Activated CD4-positive, alpha-beta memory T cell treated with anti-CD3 and anti-CD28 coated beads, Interleukin-2, amount 10 ng/mL, durations not matched to agents 7 days and 5 days (primary cell): ENCODE measurements at regions not wholly inside any gene's neighbourhood (a gene's known extent, or its start where the extent isn't known, plus 50 kb on each side); places are given as distances from the start of the nearest gene placed in this dataset.

ENCODE experiments used
- CTCF ChIA-PET: fragments of 350-600 bp; sonication (Branson Sonifier 250); formaldehyde crosslinking; loops from one replicate; lab custom pipeline; 2021; ENCODE audit warnings: antibody characterized with exemption, inconsistent platforms; lab: Charles Lee
- POLR2A ChIA-PET: fragments of 350-600 bp; sonication (Branson Sonifier 250); formaldehyde crosslinking; loops from one replicate; lab custom pipeline; 2021; ENCODE audit warnings: antibody characterized with exemption; lab: Charles Lee
- DNase-seq: peaks from one replicate; pipeline ENCODE4 v3.0.0-alpha.2; 2020
- H3K27ac Mint-ChIP-seq: one replicate; pipeline ENCODE4 v1.8.0; 2021; ENCODE audit warnings: mild to moderate bottlenecking, mixed read lengths
- H3K27me3 Mint-ChIP-seq: one replicate; pipeline ENCODE4 v1.8.0; 2021; ENCODE audit warnings: mixed read lengths
- H3K36me3 Mint-ChIP-seq: one replicate; pipeline ENCODE4 v1.8.0; 2021; ENCODE audit warnings: low read depth, mixed read lengths
- H3K4me1 Mint-ChIP-seq: one replicate; pipeline ENCODE4 v1.8.0; 2021; ENCODE audit warnings: mixed read lengths
- H3K4me3 Mint-ChIP-seq: one replicate; pipeline ENCODE4 v1.8.0; 2021; ENCODE audit warnings: mild to moderate bottlenecking, mixed read lengths
- H3K9me3 Mint-ChIP-seq: one replicate; pipeline ENCODE4 v1.8.0; 2021; ENCODE audit warnings: mixed read lengths

- ChIA-PET CTCF (no interaction called here), POLR2A (no interaction called here)
- no peak for DNase-seq
- H3K4me1 Mint-ChIP-seq: no peaks in the 10 kb centered on the region
- no peak overlapping the region for H3K4me3 Mint-ChIP-seq
- H3K36me3 Mint-ChIP-seq: no peaks in the 10 kb centered on the region
- no peak overlapping the region for H3K27ac Mint-ChIP-seq
- H3K27me3 Mint-ChIP-seq: no peaks in the 10 kb centered on the region
- peaks cover 17% of the 10 kb centered on the region for H3K9me3 Mint-ChIP-seq
Measured at GRCh38 chr21:16608209-16608830, 878.5 kb downstream of the USP25 start.

DNA sequence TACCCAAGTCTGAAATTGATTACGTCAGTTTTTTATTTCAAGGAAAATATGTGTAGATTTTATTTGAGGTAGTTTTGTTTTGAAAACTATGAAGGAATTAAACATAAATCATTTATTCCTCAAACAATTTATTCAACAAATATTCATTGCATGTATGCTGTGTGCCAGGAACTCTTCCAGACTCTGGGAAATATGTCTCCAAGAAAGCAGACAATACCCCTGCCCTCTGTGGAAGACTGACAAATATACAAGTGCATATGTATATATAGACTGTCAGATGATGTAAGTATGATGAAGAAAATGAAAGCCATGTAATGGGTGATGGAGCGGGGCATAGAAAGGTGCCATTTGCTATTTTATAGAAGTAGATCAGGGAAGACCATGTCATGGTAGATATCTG is 889.5 kb downstream of the USP25 start:
- no peak overlapping the region for H3K27ac Mint-ChIP-seq
- CTCF ChIA-PET: no interaction called here
- POLR2A ChIA-PET: no interaction called here
- no peaks in the 10 kb centered on the region for H3K4me1 Mint-ChIP-seq
- H3K9me3 Mint-ChIP-seq: peaks cover 9% of the 10 kb centered on the region
- H3K27me3 Mint-ChIP-seq: no peaks in the 10 kb centered on the region
- H3K36me3 Mint-ChIP-seq: no peaks in the 10 kb centered on the region
- no peak overlapping the region for H3K4me3 Mint-ChIP-seq
- no peak for DNase-seq

GRCh38 chr21:16620786-16621320 is 891.1 kb downstream of the USP25 start:
- no peak for DNase-seq
- CTCF ChIA-PET: no interaction called here
- Mint-ChIP-seq H3K4me1 (no peaks in the 10 kb centered on the region), H3K27ac (no peak overlapping the region), H3K36me3 (no peaks in the 10 kb centered on the region), H3K27me3 (no peaks in the 10 kb centered on the region), H3K4me3 (no peak overlapping the region), H3K9me3 (peaks cover 9% of the 10 kb centered on the region)
- POLR2A ChIA-PET: no interaction called here

DNA sequence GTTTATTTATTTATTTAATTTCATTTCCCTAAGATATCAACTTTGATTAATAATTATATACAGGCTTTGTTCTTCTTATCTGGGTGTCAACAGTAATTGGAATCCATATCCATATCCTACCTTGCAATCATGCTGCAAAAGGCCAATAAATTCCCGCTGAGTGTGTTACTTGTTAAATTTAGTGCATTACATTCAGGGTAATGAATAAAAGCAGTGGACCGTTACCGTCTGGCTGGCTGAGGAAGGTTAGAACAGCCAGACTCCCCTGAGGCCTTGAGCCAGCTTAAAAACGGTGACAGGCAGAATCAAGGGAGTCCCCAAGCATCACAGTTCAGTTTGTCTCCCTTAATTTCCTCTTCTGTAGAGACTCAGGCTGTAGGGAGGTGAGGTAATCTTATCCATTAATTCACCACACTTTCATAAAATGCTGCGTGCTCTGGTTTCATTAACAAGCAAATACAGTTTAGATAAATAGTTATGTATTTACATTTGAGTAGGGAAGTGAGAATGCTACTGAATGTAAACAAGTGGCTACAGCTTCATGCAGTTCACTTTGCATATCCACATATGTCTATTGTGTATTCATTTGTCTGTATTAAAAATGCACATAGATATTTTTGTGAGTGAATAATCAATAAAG is 888.2 kb upstream of the CXADR start:
- H3K4me1 Mint-ChIP-seq: no peaks in the 10 kb centered on the region
- no peaks in the 10 kb centered on the region for H3K27me3 Mint-ChIP-seq
- POLR2A ChIA-PET: no interaction called here
- no peaks in the 10 kb centered on the region for H3K36me3 Mint-ChIP-seq
- no peak overlapping the region for H3K27ac Mint-ChIP-seq
- CTCF ChIA-PET: no interaction called here
- DNase-seq: no peak
- no peak overlapping the region for H3K4me3 Mint-ChIP-seq
- H3K9me3 Mint-ChIP-seq: peaks cover under 1% of the 10 kb centered on the region

DNA sequence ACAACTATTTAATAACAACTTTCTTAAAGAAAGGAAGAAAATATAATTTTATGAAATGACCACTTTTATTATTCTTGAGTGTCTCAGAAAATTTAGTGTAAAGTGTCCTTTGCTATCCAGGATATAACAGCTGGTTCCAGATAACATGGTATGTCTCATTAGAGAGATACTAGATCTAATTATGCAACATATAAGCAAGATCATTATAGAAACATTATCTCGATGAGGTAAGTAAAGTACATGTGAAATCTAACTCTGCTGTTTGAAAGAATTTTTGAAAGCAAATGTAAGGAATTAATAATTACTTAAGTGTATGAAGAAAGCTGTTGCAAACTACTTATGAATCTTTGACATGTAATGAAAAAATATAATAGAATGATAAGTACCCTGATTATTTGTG is 887.4 kb upstream of the CXADR start:
- Mint-ChIP-seq H3K4me1 (no peaks in the 10 kb centered on the region), H3K36me3 (no peaks in the 10 kb centered on the region), H3K27me3 (no peaks in the 10 kb centered on the region), H3K9me3 (peaks cover 2% of the 10 kb centered on the region), H3K27ac (no peak overlapping the region), H3K4me3 (no peak overlapping the region)
- ChIA-PET POLR2A (no interaction called here), CTCF (no interaction called here)
- no peak for DNase-seq

GRCh38 chr21:16633831-16634459 is 878.9 kb upstream of the CXADR start:
- ChIA-PET CTCF (no interaction called here), POLR2A (no interaction called here)
- peaks cover 6% of the 10 kb centered on the region for H3K9me3 Mint-ChIP-seq
- no peak overlapping the region for H3K4me3 Mint-ChIP-seq
- no peak for DNase-seq
- H3K4me1 Mint-ChIP-seq: no peaks in the 10 kb centered on the region
- H3K27ac Mint-ChIP-seq: no peak overlapping the region
- no peaks in the 10 kb centered on the region for H3K27me3 Mint-ChIP-seq
- no peaks in the 10 kb centered on the region for H3K36me3 Mint-ChIP-seq

GRCh38 chr21:16634515-16634914 is 878.3 kb upstream of the CXADR start:
- no peak for DNase-seq
- CTCF ChIA-PET: no interaction called here

DNA sequence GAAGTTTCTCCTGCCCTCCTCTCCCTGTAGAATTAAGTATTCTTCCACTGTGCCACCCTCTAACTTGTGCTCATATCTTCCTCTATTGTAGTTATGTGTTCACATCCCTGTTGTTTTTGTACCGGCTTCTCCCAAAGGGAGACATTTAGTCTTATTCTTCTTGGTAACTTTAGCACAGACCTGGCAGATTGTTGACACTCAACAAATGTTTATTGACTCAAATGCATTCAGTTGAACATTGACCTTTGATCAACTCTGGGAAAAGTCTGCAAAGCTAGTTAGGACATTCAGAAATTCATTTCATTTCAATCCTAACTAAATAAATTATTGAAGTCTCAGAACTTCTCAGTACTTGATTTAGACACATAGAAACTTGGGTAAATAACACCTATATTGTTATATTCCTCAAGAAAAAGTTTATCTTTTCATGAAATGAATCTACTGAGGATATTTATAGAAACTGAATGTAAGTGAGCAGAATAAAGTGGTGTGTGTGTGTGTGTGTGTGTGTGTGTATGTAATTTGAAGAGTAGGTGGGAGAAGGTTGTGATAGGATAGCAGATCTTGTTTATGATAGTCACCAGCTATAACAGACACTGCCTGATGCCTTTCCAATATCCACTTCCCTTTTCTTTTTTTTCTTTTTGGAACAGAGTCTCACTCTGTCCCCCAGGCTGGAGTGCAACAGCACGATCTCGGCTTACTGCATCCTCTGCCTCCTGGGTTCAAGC is 872.4 kb upstream of the CXADR start:
- CTCF ChIA-PET: no interaction called here
- H3K27me3 Mint-ChIP-seq: no peaks in the 10 kb centered on the region
- POLR2A ChIA-PET: no interaction called here
- no peaks in the 10 kb centered on the region for H3K36me3 Mint-ChIP-seq
- no peak overlapping the region for H3K27ac Mint-ChIP-seq
- H3K4me3 Mint-ChIP-seq: no peak overlapping the region
- no peaks in the 10 kb centered on the region for H3K4me1 Mint-ChIP-seq
- no peak for DNase-seq
- peaks cover 17% of the 10 kb centered on the region for H3K9me3 Mint-ChIP-seq

More at GRCh38 chr21:16634515-16634914, 878.3 kb upstream of the CXADR start:
- Mint-ChIP-seq H3K36me3 (no peaks in the 10 kb centered on the region), H3K27ac (no peak overlapping the region), H3K27me3 (no peaks in the 10 kb centered on the region), H3K9me3 (peaks cover 11% of the 10 kb centered on the region), H3K4me1 (no peaks in the 10 kb centered on the region), H3K4me3 (no peak overlapping the region)
- POLR2A ChIA-PET: no interaction called here

DNA sequence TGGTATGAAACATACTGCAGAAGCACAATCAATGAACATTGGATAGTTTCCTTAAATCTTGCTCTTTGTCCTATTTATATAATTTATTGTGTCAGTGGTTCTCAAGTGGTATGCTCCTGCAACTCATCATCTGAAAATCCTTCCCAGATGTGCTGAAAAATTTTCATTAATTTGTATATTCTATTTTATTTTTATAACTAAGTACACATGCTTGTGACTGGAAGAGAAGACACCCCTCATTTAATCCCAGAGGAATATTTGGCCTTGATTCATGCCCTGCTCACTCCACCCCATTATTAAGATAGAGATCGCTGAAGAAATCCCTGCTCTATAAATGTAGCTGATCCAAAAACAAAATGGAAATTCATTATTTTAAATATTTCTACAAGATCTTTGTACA is 870.5 kb upstream of the CXADR start:
- no peaks in the 10 kb centered on the region for H3K27me3 Mint-ChIP-seq
- H3K36me3 Mint-ChIP-seq: no peaks in the 10 kb centered on the region
- H3K9me3 Mint-ChIP-seq: peaks cover 20% of the 10 kb centered on the region
- no peak overlapping the region for H3K27ac Mint-ChIP-seq
- H3K4me1 Mint-ChIP-seq: no peaks in the 10 kb centered on the region
- ChIA-PET POLR2A (no interaction called here), CTCF (no interaction called here)
- no peak overlapping the region for H3K4me3 Mint-ChIP-seq
- no peak for DNase-seq

DNA sequence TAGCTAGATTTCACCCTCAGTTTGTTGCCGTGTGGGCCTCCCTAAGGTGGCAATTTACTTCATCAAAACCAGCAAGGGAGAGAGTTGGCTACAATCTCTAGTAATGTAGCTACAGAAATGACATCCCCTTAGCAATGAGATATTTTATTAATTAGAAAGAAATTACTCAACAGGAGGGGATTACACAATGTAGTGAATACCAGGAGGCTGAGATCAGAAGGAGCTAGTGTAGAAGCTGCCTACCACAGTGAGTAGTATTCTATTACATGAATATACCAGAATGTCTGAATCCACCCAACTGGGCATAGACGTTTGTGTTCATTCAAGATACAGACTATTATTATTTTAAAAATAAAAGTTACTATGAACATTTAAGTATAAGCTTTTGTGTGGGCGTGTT is 868.2 kb upstream of the CXADR start:
- Mint-ChIP-seq H3K27me3 (no peaks in the 10 kb centered on the region), H3K4me1 (no peaks in the 10 kb centered on the region), H3K27ac (no peak overlapping the region), H3K36me3 (no peaks in the 10 kb centered on the region), H3K9me3 (peaks cover 17% of the 10 kb centered on the region), H3K4me3 (no peak overlapping the region)
- DNase-seq: no peak
- ChIA-PET POLR2A (no interaction called here), CTCF (no interaction called here)

DNA sequence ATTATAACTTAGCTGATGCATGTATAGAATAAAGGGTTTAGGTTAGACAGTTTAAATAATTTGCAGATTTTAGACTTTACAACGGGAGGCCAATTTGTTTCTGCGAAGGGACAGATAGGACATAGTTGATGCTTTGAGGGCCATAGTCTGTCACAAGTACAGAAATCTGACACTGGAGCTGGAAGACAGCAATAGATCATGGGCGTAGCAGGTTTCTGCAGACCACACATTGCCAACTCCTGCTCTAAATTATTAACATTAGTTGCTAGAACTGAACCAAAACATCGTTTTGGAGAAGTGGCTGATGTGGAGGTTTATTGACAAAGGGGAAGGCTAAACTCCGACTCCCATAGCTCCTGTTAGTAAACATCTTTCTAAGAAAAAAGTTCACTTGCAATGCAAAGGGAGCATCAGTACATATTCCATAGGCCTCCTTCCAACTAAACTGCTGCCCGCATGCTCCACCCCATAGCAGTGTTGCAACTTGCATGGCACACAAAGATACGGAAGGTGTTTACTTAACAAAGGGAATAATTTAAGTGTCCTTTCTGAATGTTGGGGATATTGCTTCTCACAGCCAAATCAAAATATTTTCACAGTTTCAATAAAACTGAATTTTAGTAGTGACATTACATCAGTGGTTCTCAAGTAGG is 862.0 kb upstream of the CXADR start:
- ChIA-PET CTCF (no interaction called here), POLR2A (no interaction called here)
- no peaks in the 10 kb centered on the region for H3K36me3 Mint-ChIP-seq

GRCh38 chr21:16651956-16652355 is 860.9 kb upstream of the CXADR start:
- H3K36me3 Mint-ChIP-seq: no peaks in the 10 kb centered on the region
- no peak overlapping the region for H3K4me3 Mint-ChIP-seq
- no peaks in the 10 kb centered on the region for H3K27me3 Mint-ChIP-seq

More for the DNA sequence above, 862.0 kb upstream of the CXADR start:
- H3K4me1 Mint-ChIP-seq: no peaks in the 10 kb centered on the region
- H3K4me3 Mint-ChIP-seq: no peak overlapping the region
- no peaks in the 10 kb centered on the region for H3K27me3 Mint-ChIP-seq
- DNase-seq: no peak
- H3K9me3 Mint-ChIP-seq: peaks cover 15% of the 10 kb centered on the region
- no peak overlapping the region for H3K27ac Mint-ChIP-seq

GRCh38 chr21:16663436-16663835 is 849.4 kb upstream of the CXADR start:
- H3K27ac Mint-ChIP-seq: no peak overlapping the region
- no peak overlapping the region for H3K4me3 Mint-ChIP-seq
- peaks cover 8% of the 10 kb centered on the region for H3K9me3 Mint-ChIP-seq
- no peak for DNase-seq
- ChIA-PET POLR2A (no interaction called here), CTCF (no interaction called here)
- H3K27me3 Mint-ChIP-seq: no peaks in the 10 kb centered on the region
- no peaks in the 10 kb centered on the region for H3K4me1 Mint-ChIP-seq
- no peaks in the 10 kb centered on the region for H3K36me3 Mint-ChIP-seq

More at GRCh38 chr21:16651956-16652355, 860.9 kb upstream of the CXADR start:
- DNase-seq: no peak
- no peaks in the 10 kb centered on the region for H3K4me1 Mint-ChIP-seq
- POLR2A ChIA-PET: no interaction called here
- CTCF ChIA-PET: no interaction called here
- H3K9me3 Mint-ChIP-seq: peaks cover 16% of the 10 kb centered on the region
- no peak overlapping the region for H3K27ac Mint-ChIP-seq
